Mucosa of stomach (tissue), 1 donor: ENCODE measurements at regions not wholly inside any gene's neighbourhood (a gene's known extent, or its start where the extent isn't known, plus 50 kb on each side); places are given as distances from the start of the nearest gene placed in this dataset.

Experiments used
- H3K27me3 ChIP-seq: one replicate; pipeline ENCODE4 v1.7.0; 2013; ENCODE audit warnings: mild to moderate bottlenecking, low read length; ENCODE audit not compliant: control insufficient read depth, insufficient read depth
- H3K36me3 ChIP-seq: one replicate; pipeline ENCODE4 v1.7.0; 2013; ENCODE audit warnings: low read length; ENCODE audit not compliant: control insufficient read depth, insufficient read depth
- H3K4me1 ChIP-seq: one replicate; pipeline ENCODE4 v1.7.0; 2013; ENCODE audit warnings: mild to moderate bottlenecking, low read length; ENCODE audit not compliant: control insufficient read depth, insufficient read depth
- H3K4me3 ChIP-seq: one replicate; pipeline ENCODE4 v1.7.0; 2013; ENCODE audit warnings: low read length
- H3K9ac ChIP-seq: one replicate; pipeline ENCODE4 v1.7.0; 2013; ENCODE audit warnings: mild to moderate bottlenecking, low read length, moderate library complexity
- H3K9me3 ChIP-seq: one replicate; pipeline ENCODE4 v1.7.0; 2013; ENCODE audit warnings: mild to moderate bottlenecking, low read length, moderate library complexity; ENCODE audit not compliant: control insufficient read depth
- donor health status: Pancreatic carcinoma.

DNA sequence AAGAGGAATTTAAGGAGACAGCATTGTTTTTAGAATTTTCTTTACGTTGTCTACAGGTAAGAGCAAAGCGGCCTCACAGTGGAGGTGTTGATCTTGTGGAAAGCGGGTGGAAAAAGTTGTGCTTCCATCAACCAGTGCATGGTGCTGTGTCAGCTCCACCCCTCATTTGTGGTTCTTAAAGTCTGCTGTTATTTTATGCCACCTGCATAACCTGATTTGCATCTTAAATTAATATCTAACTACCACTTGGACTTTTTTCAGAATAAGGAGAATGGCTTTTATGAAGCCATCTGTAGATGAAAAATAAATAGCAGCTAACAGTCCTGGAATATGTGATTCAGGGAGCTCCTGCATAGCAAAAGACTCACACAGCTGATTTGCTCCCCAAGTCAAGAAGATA lies 135.1 kb downstream of the SNAPC1 start:
- Histone ChIP-seq H3K27me3 (peaks cover 3% of the 10 kb centered on the region), H3K4me1 (no peaks in the 10 kb centered on the region), H3K9me3 (no peaks in the 10 kb centered on the region), H3K4me3 (no peak overlapping the region), H3K36me3 (no peaks in the 10 kb centered on the region), H3K9ac (no peak overlapping the region)

GRCh38 chr14:61898568-61898967 lies 136.3 kb downstream of the SNAPC1 start:
- no peaks in the 10 kb centered on the region for H3K36me3 ChIP-seq
- no peaks in the 10 kb centered on the region for H3K9me3 ChIP-seq
- no peak overlapping the region for H3K9ac ChIP-seq
- no peaks in the 10 kb centered on the region for H3K27me3 ChIP-seq
- H3K4me3 ChIP-seq = no peak overlapping the region
- H3K4me1 ChIP-seq = no peaks in the 10 kb centered on the region

GRCh38 chr14:61899497-61899896 lies 137.3 kb downstream of the SNAPC1 start:
- H3K9me3 ChIP-seq = no peaks in the 10 kb centered on the region
- no peak overlapping the region for H3K9ac ChIP-seq
- H3K4me3 ChIP-seq = no peak overlapping the region
- H3K36me3 ChIP-seq = no peaks in the 10 kb centered on the region
- no peaks in the 10 kb centered on the region for H3K4me1 ChIP-seq
- no peaks in the 10 kb centered on the region for H3K27me3 ChIP-seq

GRCh38 chr14:61904946-61905345 lies 142.7 kb downstream of the SNAPC1 start:
- Histone ChIP-seq H3K36me3 (no peaks in the 10 kb centered on the region), H3K9me3 (no peaks in the 10 kb centered on the region), H3K4me3 (no peak overlapping the region), H3K9ac (no peak overlapping the region), H3K27me3 (no peaks in the 10 kb centered on the region), H3K4me1 (no peaks in the 10 kb centered on the region)

DNA sequence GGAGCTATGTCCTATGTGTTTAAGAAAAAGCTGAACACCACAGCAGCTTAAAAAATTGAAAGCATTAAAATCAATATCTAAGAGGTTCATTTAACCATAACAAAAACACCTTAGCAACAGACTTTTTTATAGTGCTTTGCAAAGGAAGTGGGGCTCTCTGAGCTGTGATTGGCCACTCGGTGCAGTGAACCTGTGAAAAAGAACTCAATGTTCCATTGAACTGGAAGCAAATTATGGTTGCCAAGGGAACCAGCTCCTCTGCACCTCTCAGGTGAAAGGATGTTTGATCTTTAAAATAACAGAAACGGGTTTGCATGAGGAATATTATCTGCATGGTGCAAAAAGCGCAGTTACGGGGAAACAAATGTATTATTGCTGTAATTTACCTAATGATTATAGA lies 149.4 kb downstream of the SNAPC1 start:
- Histone ChIP-seq H3K36me3 (no peaks in the 10 kb centered on the region), H3K9me3 (no peaks in the 10 kb centered on the region), H3K9ac (no peak overlapping the region), H3K4me3 (no peak overlapping the region), H3K27me3 (no peaks in the 10 kb centered on the region), H3K4me1 (no peaks in the 10 kb centered on the region)

DNA sequence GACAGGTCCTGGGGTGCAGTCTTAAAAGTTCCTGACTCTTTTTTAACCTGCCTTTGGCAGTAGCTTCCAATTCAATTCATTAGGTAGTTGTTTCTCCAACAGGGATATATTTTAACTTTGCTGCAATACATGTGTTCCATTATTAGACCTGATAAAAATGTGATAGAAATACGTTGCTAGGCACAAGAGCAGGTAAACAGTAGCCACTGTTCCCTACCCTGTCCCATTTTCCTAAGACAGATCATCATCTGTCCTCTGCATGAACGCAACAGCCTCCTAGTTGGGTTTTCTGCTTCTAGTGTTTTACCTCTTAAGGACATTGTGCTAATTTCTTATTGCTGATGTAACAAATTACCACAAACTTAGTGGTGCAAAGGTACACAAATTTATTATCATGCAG lies 156.8 kb downstream of the SNAPC1 start:
- Histone ChIP-seq H3K4me3 (no peak overlapping the region), H3K27me3 (no peaks in the 10 kb centered on the region), H3K9ac (no peak overlapping the region), H3K9me3 (no peaks in the 10 kb centered on the region), H3K36me3 (no peaks in the 10 kb centered on the region), H3K4me1 (no peaks in the 10 kb centered on the region)

- no peaks in the 10 kb centered on the region for H3K27me3 ChIP-seq
- no peaks in the 10 kb centered on the region for H3K36me3 ChIP-seq
- no peaks in the 10 kb centered on the region for H3K9me3 ChIP-seq
- peaks cover 4% of the 10 kb centered on the region for H3K4me1 ChIP-seq
- H3K9ac ChIP-seq = no peak overlapping the region
- H3K4me3 ChIP-seq = no peak overlapping the region
These were observed 161.1 kb downstream of the SNAPC1 start for GRCh38 chr14:61923348-61923747.

- H3K9ac ChIP-seq = no peak overlapping the region
- no peaks in the 10 kb centered on the region for H3K9me3 ChIP-seq
- H3K4me3 ChIP-seq = no peak overlapping the region
- no peaks in the 10 kb centered on the region for H3K36me3 ChIP-seq
- peaks cover 4% of the 10 kb centered on the region for H3K4me1 ChIP-seq
- no peaks in the 10 kb centered on the region for H3K27me3 ChIP-seq
These were observed 162.8 kb downstream of the SNAPC1 start for GRCh38 chr14:61925043-61925442.

- H3K9me3 ChIP-seq = no peaks in the 10 kb centered on the region
- no peaks in the 10 kb centered on the region for H3K36me3 ChIP-seq
- H3K9ac ChIP-seq = no peak overlapping the region
- H3K4me3 ChIP-seq = no peak overlapping the region
- H3K27me3 ChIP-seq = no peaks in the 10 kb centered on the region
- peaks cover 4% of the 10 kb centered on the region for H3K4me1 ChIP-seq
These were observed 163.7 kb downstream of the SNAPC1 start for GRCh38 chr14:61925732-61926435.

DNA sequence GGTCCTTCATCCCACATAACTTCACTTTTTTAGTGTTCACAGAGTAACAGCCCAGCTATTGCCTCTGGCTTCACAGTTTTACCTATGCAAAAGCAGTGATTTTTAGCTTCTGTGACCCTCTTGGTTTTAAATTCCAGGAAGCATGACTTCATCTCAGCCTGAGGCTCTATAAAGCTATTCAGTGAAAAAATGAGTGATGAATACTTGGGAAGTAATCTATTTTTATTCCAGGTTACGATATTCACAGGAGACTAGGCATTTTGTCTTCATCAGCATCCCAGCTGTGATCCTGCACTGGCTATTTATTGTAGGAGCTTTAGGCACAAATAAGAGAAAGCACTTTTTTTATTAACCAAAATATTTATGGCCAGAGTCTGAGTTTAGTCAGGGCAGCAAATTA lies 164.8 kb downstream of the SNAPC1 start:
- peaks cover 4% of the 10 kb centered on the region for H3K4me1 ChIP-seq
- no peak overlapping the region for H3K9ac ChIP-seq
- no peaks in the 10 kb centered on the region for H3K9me3 ChIP-seq
- no peaks in the 10 kb centered on the region for H3K27me3 ChIP-seq
- H3K4me3 ChIP-seq = no peak overlapping the region
- H3K36me3 ChIP-seq = no peaks in the 10 kb centered on the region

DNA sequence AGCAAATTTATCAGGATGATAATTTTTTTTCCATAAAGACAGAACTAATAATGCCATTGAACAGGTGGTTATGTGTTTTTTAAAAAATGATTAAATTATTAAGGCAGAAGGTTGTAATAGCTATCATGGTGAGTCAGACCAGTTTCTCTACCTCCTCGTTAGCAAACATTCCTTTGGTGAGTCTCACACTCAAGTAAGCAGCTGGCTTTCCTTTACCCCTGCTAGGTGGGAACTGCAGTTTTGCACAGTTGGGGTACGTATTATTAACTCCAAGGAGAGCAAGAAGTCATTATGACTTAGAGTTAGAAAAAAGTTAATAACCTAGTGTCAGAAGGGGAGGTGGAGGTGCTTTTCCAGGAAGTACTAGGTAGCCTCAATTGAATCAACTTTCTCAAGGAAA lies 165.3 kb downstream of the SNAPC1 start:
- H3K36me3 ChIP-seq = no peaks in the 10 kb centered on the region
- H3K9me3 ChIP-seq = no peaks in the 10 kb centered on the region
- peak overlapping the region; percentile 22 for H3K9ac ChIP-seq
- H3K27me3 ChIP-seq = no peaks in the 10 kb centered on the region
- no peak overlapping the region for H3K4me3 ChIP-seq
- peaks cover 4% of the 10 kb centered on the region for H3K4me1 ChIP-seq

DNA sequence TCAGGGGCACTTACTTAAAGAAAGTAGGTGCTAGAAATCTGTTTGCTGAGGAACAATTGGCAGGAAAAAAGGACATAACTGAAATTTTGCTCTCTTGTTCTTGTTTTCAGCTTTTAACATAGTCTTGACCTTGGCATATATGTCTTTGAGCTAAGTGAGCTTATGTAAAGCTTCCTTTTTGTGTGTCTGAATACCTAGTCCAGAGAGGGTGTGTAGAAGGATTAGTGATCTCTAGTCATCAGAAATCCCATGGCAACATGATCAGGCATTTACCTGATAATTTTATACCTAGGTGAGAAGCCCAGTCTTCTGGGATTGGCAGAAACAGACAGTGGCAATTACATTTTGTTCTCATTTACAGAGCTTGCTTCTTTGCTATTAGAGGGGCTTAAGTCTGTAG lies 166.1 kb downstream of the SNAPC1 start:
- H3K36me3 ChIP-seq = no peaks in the 10 kb centered on the region
- H3K27me3 ChIP-seq = no peaks in the 10 kb centered on the region
- H3K4me1 ChIP-seq = peaks cover 4% of the 10 kb centered on the region
- no peaks in the 10 kb centered on the region for H3K9me3 ChIP-seq
- no peak overlapping the region for H3K4me3 ChIP-seq
- peak overlapping the region; percentile 22 for H3K9ac ChIP-seq

- H3K27me3 ChIP-seq = no peaks in the 10 kb centered on the region
- H3K9me3 ChIP-seq = no peaks in the 10 kb centered on the region
- no peaks in the 10 kb centered on the region for H3K36me3 ChIP-seq
- peaks cover 4% of the 10 kb centered on the region for H3K4me1 ChIP-seq
- peak overlapping the region; percentile 22 for H3K9ac ChIP-seq
- no peak overlapping the region for H3K4me3 ChIP-seq
These were observed 166.5 kb downstream of the SNAPC1 start for GRCh38 chr14:61928701-61929100.
